Mucosa of rectum (tissue), 2 donors: ENCODE measurements at regions not wholly inside any gene's neighbourhood (a gene's known extent, or its start where the extent isn't known, plus 50 kb on each side); places are given as distances from the start of the nearest gene placed in this dataset.

Experiments used
- H3K27ac ChIP-seq, 2 donors: one replicate each; pipeline ENCODE4 v1.7.0; 2013; ENCODE audit warnings: inconsistent platforms in 2 of 2, low read depth in 2 of 2, low read length in 2 of 2
- H3K27me3 ChIP-seq, 2 donors: one replicate each; pipeline ENCODE4 v1.7.0; 2013; ENCODE audit warnings: low read length in 2 of 2; ENCODE audit not compliant: control insufficient read depth in 2 of 2, insufficient read depth in 2 of 2
- H3K36me3 ChIP-seq, 2 donors: one replicate each; pipeline ENCODE4 v1.7.0; 2013; ENCODE audit warnings: low read length in 2 of 2; ENCODE audit not compliant: control insufficient read depth in 2 of 2, insufficient read depth in 2 of 2
- H3K4me1 ChIP-seq, 2 donors: one replicate each; pipeline ENCODE4 v1.7.0; 2013; ENCODE audit warnings: low read length in 2 of 2, mild to moderate bottlenecking in 1 of 2; ENCODE audit not compliant: control insufficient read depth in 2 of 2, insufficient read depth in 2 of 2
- H3K4me3 ChIP-seq, 2 donors: one replicate each; pipeline ENCODE4 v1.7.0; 2013; ENCODE audit warnings: low read length in 2 of 2
- H3K9ac ChIP-seq, 2 donors: one replicate each; pipeline ENCODE4 v1.7.0; 2013; ENCODE audit warnings: low read length in 2 of 2, low read depth in 1 of 2, mild to moderate bottlenecking in 1 of 2
- H3K9me3 ChIP-seq, 2 donors: one replicate each; pipeline ENCODE4 v1.7.0; 2013; ENCODE audit warnings: low read length in 2 of 2; ENCODE audit not compliant: control insufficient read depth in 2 of 2
- donor health status: healthy.
- donor health status: Normal muscosa, but diverticular disease.

GRCh38 chr5:14071433-14071832 is 71.7 kb upstream of the TRIO start:
- no peak overlapping the region for H3K9ac ChIP-seq
- no peaks in the 10 kb centered on the region for H3K4me1 ChIP-seq
- H3K4me3 ChIP-seq: no peak overlapping the region
- no peak overlapping the region for H3K27ac ChIP-seq
- no peaks in the 10 kb centered on the region for H3K36me3 ChIP-seq
- H3K27me3 ChIP-seq: no peaks in the 10 kb centered on the region
- no peaks in the 10 kb centered on the region for H3K9me3 ChIP-seq

GRCh38 chr5:14069021-14069420 is 74.1 kb upstream of the TRIO start:
- no peaks in the 10 kb centered on the region for H3K36me3 ChIP-seq

GRCh38 chr5:14068136-14068535 is 75.0 kb upstream of the TRIO start:
- Histone ChIP-seq H3K4me1 (no peaks in the 10 kb centered on the region), H3K27me3 (no peaks in the 10 kb centered on the region), H3K9ac (no peak overlapping the region), H3K27ac (no peak overlapping the region), H3K4me3 (no peak overlapping the region), H3K9me3 (no peaks in the 10 kb centered on the region), H3K36me3 (no peaks in the 10 kb centered on the region)

More at GRCh38 chr5:14069021-14069420, 74.1 kb upstream of the TRIO start:
- Histone ChIP-seq H3K4me1 (no peaks in the 10 kb centered on the region), H3K9me3 (no peaks in the 10 kb centered on the region), H3K9ac (no peak overlapping the region), H3K27me3 (no peaks in the 10 kb centered on the region), H3K27ac (no peak overlapping the region), H3K4me3 (no peak overlapping the region)

- Histone ChIP-seq H3K27ac (no peak overlapping the region), H3K4me3 (no peak overlapping the region), H3K9me3 (no peaks in the 10 kb centered on the region), H3K4me1 (no peaks in the 10 kb centered on the region), H3K9ac (no peak overlapping the region), H3K27me3 (no peaks in the 10 kb centered on the region), H3K36me3 (no peaks in the 10 kb centered on the region)
These were observed 76.8 kb upstream of the TRIO start for GRCh38 chr5:14066326-14066725.

- H3K4me3 ChIP-seq: no peak overlapping the region
- H3K27ac ChIP-seq: no peak overlapping the region
- no peaks in the 10 kb centered on the region for H3K9me3 ChIP-seq
- H3K27me3 ChIP-seq: no peaks in the 10 kb centered on the region
- no peaks in the 10 kb centered on the region for H3K36me3 ChIP-seq
- H3K4me1 ChIP-seq: no peaks in the 10 kb centered on the region
- H3K9ac ChIP-seq: no peak overlapping the region
These were observed 78.3 kb upstream of the TRIO start for GRCh38 chr5:14064841-14065240.

GRCh38 chr5:14063691-14064090 is 79.5 kb upstream of the TRIO start:
- Histone ChIP-seq H3K27ac (no peak overlapping the region), H3K9ac (no peak overlapping the region), H3K36me3 (no peaks in the 10 kb centered on the region), H3K4me1 (no peaks in the 10 kb centered on the region), H3K9me3 (no peaks in the 10 kb centered on the region), H3K27me3 (no peaks in the 10 kb centered on the region), H3K4me3 (no peak overlapping the region)

GRCh38 chr5:14063138-14063537 is 80.0 kb upstream of the TRIO start:
- no peaks in the 10 kb centered on the region for H3K36me3 ChIP-seq
- H3K9me3 ChIP-seq: no peaks in the 10 kb centered on the region
- H3K9ac ChIP-seq: no peak overlapping the region
- H3K27me3 ChIP-seq: no peaks in the 10 kb centered on the region
- no peak overlapping the region for H3K27ac ChIP-seq
- H3K4me1 ChIP-seq: no peaks in the 10 kb centered on the region
- H3K4me3 ChIP-seq: no peak overlapping the region

GRCh38 chr5:14062178-14062577 is 81.0 kb upstream of the TRIO start:
- H3K27me3 ChIP-seq: no peaks in the 10 kb centered on the region
- no peaks in the 10 kb centered on the region for H3K36me3 ChIP-seq
- no peak overlapping the region for H3K27ac ChIP-seq
- H3K9ac ChIP-seq: no peak overlapping the region
- no peaks in the 10 kb centered on the region for H3K9me3 ChIP-seq
- H3K4me3 ChIP-seq: no peak overlapping the region
- H3K4me1 ChIP-seq: no peaks in the 10 kb centered on the region

GRCh38 chr5:14061106-14061505 is 82.0 kb upstream of the TRIO start:
- no peak overlapping the region for H3K9ac ChIP-seq
- H3K36me3 ChIP-seq: no peaks in the 10 kb centered on the region
- H3K27ac ChIP-seq: no peak overlapping the region
- H3K9me3 ChIP-seq: no peaks in the 10 kb centered on the region
- no peaks in the 10 kb centered on the region for H3K4me1 ChIP-seq
- H3K4me3 ChIP-seq: no peak overlapping the region
- no peaks in the 10 kb centered on the region for H3K27me3 ChIP-seq

- Histone ChIP-seq H3K27me3 (no peaks in the 10 kb centered on the region), H3K36me3 (no peaks in the 10 kb centered on the region), H3K4me1 (no peaks in the 10 kb centered on the region), H3K27ac (no peak overlapping the region), H3K4me3 (no peak overlapping the region), H3K9me3 (no peaks in the 10 kb centered on the region), H3K9ac (no peak overlapping the region)
These were observed 82.9 kb upstream of the TRIO start for GRCh38 chr5:14060218-14060617.

GRCh38 chr5:14059810-14060209 is 83.3 kb upstream of the TRIO start:
- no peak overlapping the region for H3K4me3 ChIP-seq
- H3K27ac ChIP-seq: no peak overlapping the region
- no peak overlapping the region for H3K9ac ChIP-seq
- H3K4me1 ChIP-seq: no peaks in the 10 kb centered on the region
- H3K9me3 ChIP-seq: no peaks in the 10 kb centered on the region
- no peaks in the 10 kb centered on the region for H3K36me3 ChIP-seq
- H3K27me3 ChIP-seq: no peaks in the 10 kb centered on the region
